SH-SY5Y (cell line): ENCODE measurements at regions not wholly inside any gene's neighbourhood (a gene's known extent, or its start where the extent isn't known, plus 50 kb on each side); places are given as distances from the start of the nearest gene placed in this dataset.

Experiments used
- GATA2 ChIP-seq: IDR thresholded peaks from 2 replicates; pipeline ENCODE4 v1.6.1; 2011; ENCODE audit warnings: mild to moderate bottlenecking, low read depth, low read length
- GATA3 ChIP-seq: IDR thresholded peaks from 2 replicates; pipeline ENCODE4 v1.6.1; 2011; ENCODE audit warnings: low read depth, mild to moderate bottlenecking, low read length, moderate library complexity

DNA sequence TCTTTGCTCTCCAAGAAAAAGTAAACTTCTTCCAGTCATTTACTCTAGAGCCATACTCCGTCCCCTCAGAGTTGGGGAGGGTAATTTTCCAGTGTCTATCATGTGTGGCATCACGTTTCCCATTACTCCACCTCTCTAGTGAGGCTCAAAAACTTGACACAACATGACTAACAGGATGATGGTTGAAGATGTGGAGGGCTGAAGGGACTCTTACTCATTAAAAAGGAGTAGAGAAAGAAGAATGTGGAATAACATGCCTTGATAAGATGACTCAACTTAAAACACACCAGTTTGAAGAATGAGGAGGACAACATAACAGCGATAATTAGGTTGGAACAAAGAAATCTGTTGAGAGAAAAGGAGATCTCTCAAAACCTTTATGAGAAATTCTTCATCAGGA, 894.3 kb downstream of the OTOL1 start:
- TF ChIP-seq GATA3 (no peak), GATA2 (no peak)
